ENCODE measurements at regions not wholly inside any gene's neighbourhood (a gene's known extent, or its start where the extent isn't known, plus 50 kb on each side); places are given as distances from the start of the nearest gene placed in this dataset.
"Not testable (repeated sequence)": the region's sequence is repeated elsewhere in the genome, so short reads cannot be mapped to it uniquely, and the experiment has no call there.

DNA sequence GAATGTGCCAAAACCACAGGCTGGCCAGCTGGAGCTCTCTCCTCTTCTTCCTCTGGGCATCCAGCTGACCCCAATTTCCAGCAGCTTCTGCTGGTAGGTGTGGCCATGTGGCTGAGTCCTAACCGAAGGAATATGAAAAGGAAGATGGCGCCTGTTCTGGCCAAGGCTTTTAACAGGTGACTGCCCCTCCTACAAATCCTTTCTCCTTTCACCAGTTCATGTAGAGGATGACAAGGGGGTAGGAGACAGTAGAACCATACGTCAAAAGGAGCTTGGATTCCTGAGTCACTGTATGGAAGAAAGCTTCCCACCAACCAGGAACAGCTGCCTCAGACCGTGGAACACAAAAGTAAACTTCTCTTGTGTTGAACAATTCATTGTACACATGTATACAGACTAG is 316.7 kb upstream of the IGF1R start:
- DNase-seq, result no peak

GRCh38 chr15:98333251-98333650 is 315.1 kb upstream of the IGF1R start:
- DNase-seq, result no peak

- no peak for DNase-seq
These were observed 305.4 kb upstream of the IGF1R start for GRCh38 chr15:98342911-98343310.

DNA sequence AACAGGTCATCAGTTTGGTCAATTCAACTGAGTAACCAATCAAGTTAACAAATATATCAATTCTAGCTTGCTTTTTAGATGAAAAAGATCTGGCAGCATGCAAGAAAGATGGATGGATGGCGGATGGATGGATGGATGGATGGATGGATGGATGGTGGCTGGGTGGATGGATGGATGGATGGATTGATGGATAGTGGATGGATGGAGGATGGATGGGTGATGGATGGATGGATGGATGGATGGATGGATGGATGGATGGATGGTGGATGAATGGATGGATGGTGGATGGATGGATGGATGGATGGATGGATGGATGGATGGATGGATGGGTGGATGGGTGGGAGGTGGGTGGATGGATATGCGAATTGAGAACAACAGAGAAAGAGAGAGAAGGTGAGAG is 303.7 kb upstream of the IGF1R start:
- no peak for DNase-seq

- DNase-seq, result no peak
These were observed 301.3 kb upstream of the IGF1R start for GRCh38 chr15:98347001-98347400.

DNA sequence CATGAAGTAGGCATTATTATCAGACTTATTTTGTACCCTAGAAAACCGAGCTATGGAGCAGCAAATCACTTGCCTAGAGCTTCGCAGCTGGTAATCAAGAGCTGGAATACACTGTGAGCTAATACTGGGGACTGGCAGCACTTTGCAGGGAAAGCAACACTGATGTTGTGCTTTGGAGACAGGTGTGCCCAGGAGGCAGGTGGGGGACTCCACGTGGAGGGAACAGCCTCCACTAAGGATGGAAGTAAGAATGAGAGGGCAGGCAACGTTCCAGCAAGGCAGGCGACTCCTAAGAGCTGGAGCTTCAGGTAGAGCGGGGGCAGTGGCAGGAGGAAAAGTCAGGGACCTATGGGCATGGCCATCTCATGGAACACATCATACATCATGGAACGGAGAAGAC is 300.5 kb upstream of the IGF1R start:
- no peak for DNase-seq

DNA sequence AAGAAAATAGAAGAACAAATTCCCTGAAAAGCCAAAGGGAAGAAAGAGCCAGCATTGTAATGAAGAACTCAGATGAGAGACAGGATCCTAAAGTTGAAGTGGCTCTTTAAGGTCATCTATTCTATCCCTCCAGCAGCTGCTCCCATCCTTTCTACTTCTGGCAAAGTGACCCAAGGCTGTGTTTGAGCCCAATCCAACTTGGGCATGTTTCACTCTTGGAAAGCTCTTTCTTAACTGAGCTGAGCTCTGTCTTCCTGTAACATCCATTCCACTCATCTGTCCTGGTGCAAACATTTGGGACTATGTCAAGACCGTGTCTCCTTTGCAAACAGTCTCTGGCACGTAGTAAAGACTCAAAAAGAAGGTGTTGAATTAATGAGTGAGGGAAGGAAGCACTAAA is 298.1 kb upstream of the IGF1R start:
- DNase-seq, result no peak

DNA sequence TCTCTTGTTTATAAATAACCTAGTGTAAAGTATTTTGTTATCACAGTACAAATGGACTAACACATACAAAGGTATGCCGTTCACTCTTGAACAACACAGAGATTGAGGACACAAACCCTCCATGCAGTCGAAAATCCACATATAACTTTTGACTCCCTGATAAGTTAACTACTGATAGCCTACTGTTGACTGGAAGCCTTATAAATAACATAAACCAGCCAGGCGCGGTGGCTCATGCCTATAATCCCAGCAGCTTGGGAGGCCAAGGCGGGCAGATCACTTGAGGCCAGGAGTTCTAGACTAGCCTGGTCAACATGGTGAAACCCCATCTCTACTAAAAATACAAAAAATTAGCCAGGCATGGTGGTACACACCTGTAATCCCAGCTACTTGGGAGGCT is 290.1 kb upstream of the IGF1R start:
- DNase-seq, result not testable (repeated sequence)

GRCh38 chr15:98358971-98359370 is 289.4 kb upstream of the IGF1R start:
- no peak for DNase-seq

- no peak for DNase-seq
These were observed 284.9 kb upstream of the IGF1R start for GRCh38 chr15:98363416-98363815.

- no peak for DNase-seq
These were observed 284.4 kb upstream of the IGF1R start for GRCh38 chr15:98363955-98364354.

DNA sequence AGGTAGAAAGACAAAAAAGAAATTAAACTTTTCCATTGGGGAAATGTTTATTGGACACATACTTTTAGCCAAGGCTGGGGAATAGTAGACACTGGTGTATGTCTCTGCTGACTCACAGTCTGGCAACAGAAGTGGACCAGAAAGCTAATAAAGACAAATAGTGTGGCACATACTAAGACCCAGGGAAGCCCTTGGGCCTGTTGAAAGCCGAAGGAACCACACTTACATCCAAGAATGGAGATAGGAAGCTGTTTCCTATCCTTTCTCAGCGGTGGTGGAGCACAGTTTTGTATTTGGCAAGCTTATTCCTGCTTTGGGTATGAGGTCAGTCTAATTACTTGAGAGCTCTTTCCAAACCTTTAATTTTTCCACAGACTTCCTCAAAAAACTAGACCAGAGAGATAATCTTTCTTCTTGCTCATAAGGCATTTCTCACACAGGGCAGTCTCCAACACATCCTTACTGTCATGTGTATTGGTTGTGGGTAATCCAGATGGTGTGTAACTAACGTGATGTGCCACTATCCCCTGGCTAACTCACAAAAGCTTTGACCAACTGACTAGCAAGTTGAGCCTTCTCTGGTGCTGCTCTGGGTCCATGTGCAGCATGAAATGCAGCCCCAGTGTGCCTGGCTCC is 279.1 kb upstream of the IGF1R start:
- DNase-seq, result no peak

GRCh38 chr15:98375513-98376340 is 272.6 kb upstream of the IGF1R start:
- no peak for DNase-seq

DNA sequence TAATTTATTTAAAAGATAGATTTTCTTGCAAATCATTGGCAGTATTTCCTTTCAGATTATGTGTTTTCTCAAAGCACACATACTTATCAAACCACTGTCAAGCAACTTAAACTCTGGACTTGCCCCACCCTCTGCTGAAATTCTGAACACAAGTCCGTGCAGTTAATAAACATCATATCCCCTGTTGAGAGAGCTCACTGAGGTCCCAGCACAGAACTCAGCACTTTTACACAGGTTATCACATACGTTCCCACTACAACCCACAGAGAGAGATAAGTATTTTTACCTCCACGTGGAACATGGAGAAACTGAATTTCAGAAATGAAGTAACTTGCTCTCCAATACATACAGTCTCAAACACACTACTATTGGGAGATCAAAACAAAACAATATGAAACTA is 267.6 kb upstream of the IGF1R start:
- DNase-seq, result no peak

GRCh38 chr15:98381446-98381845 is 266.9 kb upstream of the IGF1R start:
- DNase-seq, result no peak

GRCh38 chr15:98382139-98382538 is 266.2 kb upstream of the IGF1R start:
- DNase-seq, result no peak

- DNase-seq, result no peak
These were observed 264.8 kb upstream of the IGF1R start for GRCh38 chr15:98383571-98383970.

GRCh38 chr15:98384328-98385029 is 263.9 kb upstream of the IGF1R start:
- DNase-seq, result no peak

DNA sequence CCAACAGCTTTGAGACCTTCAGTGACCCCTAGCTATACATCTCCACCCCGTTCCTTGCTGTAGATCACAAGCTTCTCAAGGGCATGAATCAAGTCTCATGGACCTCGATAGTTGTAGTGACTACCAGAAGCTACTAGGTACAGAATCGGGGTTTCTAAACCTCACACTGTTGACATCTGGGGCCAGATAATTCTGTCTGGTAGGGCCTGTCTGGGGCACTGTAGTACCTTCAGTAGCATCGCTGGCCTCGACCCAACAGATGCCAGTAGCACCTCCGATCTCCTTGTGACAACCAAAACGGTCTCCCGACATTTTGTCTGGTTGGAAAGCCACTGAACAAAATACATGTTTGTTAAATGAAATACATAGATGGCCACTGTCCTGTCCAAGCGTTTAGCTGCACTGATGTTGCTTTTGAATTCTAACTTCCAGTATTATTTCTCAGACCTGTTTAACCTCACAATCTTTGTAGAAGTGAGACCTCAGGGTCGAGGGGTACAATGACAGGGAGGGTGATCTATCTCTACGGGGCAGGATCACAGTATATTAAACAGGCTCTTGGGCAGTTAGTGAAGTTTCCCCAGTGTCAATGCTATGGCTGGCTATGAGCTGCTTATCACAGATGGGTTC is 262.5 kb upstream of the IGF1R start:
- DNase-seq, result no peak

DNA sequence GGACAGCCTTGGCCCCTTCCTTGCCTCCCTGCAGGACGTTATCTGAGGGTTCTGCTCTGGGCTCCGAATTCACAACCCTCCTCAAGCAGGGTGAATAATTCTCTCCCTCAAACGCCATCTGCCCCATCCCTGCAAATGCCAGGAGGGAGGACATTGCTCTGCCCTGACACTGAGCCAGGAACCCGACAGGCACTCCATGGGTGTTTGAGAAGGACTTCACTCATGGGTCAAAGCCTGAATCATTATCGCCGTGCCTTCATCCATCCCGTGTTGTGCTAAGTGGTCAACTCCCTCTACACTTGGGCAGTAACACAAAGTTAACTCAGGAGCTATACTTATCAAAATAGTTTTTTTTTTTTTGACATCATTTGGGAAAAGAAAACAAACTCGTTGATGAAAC is 261.8 kb upstream of the IGF1R start:
- no peak for DNase-seq

- no peak for DNase-seq
These were observed 260.5 kb upstream of the IGF1R start for GRCh38 chr15:98387866-98388265.

GRCh38 chr15:98390946-98391530 is 257.3 kb upstream of the IGF1R start:
- DNase-seq, result no peak

DNA sequence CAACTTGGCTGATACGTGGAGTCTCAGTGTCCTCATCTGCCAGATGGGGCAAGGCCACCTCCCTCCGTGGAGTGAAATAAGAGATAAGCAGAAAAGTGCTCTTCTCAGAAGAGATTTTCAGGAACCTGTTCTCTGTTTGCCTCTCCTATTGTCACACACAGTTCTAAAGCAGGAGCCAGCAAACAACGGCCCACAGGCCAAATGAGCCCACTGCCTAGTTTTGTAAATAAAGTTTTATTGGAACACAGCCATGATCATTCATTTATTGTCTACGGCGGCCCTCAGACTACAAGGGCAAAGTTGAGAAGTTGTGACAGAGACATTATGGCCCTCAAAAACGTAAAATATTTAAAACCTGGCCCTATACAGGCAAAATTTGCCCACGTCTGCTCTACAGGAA is 256.8 kb upstream of the IGF1R start:
- no peak for DNase-seq
